ENCODE measurements at regions not wholly inside any gene's neighbourhood (a gene's known extent, or its start where the extent isn't known, plus 50 kb on each side); places are given as distances from the start of the nearest gene placed in this dataset.
"Not testable (repeated sequence)": the region's sequence is repeated elsewhere in the genome, so short reads cannot be mapped to it uniquely, and the experiment has no call there.

- DNase-seq, result no peak
These were observed 284.6 kb downstream of the BCAT1 start for GRCh38 chr12:24664161-24664880.

GRCh38 chr12:24661657-24662096, 287.2 kb downstream of the BCAT1 start:
- no peak for DNase-seq

DNA sequence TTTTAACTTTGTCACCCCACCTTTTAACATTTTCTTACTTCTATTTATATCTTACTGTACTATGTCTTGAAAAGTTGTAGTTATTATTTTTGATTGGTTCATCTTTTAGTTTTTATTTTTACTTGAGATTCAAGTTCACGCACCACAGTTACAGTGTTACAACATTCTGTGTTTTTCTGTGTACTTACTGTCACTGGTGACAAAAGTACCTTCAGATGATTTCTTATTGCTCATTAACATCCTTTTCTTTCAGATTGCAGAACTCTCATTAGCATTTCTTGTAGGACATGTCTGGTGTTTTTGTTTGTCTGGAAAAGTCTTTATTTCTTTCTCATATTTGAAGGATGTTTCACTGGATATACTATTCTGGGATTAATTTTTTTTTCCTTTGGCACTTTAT, 289.9 kb downstream of the BCAT1 start:
- no peak for DNase-seq

- not testable (repeated sequence) for DNase-seq
These were observed 294.6 kb downstream of the BCAT1 start for GRCh38 chr12:24654344-24654743.

- DNase-seq, result no peak
These were observed 299.3 kb downstream of the BCAT1 start for GRCh38 chr12:24649634-24650033.

- no peak for DNase-seq
These were observed 299.7 kb downstream of the BCAT1 start for GRCh38 chr12:24649209-24649608.

DNA sequence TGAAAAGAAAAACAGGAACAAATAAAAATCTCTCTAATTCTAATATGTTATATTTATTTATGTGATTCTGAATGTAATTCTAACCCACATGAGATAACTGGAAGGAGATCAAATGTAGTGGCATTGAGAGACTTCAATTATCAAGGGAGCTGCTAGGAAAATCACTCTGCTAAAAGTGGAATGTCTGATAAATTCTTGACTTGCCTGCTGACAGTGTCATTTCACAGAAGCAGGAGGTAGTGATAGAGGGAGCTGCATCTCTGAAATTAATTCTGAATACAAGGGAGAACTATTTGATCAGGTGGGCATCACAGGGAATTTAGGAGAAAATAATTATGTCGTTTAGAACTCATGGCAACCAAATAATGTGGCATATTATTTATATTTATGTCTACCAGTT, 303.6 kb downstream of the BCAT1 start:
- DNase-seq, result no peak

GRCh38 chr12:24643120-24644119, 305.5 kb downstream of the BCAT1 start:
- DNase-seq, result no peak

DNA sequence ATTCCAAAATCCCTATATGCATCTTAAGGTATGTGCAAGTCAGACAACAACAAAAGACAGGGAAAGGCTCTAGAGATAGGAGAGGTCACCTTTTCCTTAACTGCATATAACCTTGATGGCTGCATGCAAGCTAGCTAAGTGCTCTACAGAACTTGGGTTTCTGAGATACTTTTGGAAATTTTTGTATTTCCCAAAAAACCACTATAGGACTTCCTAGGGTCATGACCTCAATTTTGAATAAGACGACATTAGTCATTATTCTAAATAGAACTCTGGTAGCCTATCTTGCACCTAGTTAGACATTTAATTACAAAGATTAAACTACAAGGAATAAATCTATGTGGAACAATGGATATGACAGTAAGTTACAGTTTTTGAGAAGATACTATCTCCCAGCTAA, 309.3 kb downstream of the BCAT1 start:
- no peak for DNase-seq

DNA sequence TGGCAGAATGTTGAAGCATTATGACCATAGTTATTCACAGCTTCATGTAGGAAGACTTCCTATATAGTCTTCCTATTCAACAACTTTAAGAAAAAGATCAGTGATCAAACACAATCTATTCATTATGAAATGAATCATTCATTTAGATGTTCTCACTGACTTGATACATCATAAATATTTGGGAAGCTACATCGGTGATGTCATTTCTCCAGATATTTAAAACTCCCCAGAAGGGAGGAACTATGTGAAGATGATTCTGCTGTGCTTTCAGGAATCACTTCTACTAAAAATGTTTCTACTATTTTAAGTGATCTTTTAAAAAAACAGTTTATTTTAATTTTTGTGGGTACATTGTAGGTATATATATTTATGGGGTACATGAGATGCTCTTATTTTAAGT, 316.4 kb downstream of the BCAT1 start:
- no peak for DNase-seq

GRCh38 chr12:24631676-24632426, 317.1 kb downstream of the BCAT1 start:
- DNase-seq, result no peak

DNA sequence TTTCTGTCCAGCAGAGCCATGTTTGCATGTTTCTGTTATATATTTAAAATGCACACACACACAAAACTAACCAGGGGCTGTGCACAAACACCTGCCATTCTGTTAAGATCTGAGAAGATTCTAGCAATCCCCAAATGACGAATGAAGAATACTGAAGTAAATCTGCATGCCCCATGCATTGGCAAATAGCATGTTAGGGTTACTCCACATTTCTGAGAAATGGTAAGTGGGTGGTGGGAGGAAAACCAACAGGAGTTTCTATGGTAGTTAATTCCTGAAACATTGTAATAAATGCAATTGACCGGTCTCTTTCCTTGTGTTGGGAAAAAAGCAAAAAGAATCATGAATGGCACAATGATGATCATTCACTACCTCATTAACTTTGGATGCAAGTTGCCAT, 318.0 kb downstream of the BCAT1 start:
- DNase-seq, result no peak

DNA sequence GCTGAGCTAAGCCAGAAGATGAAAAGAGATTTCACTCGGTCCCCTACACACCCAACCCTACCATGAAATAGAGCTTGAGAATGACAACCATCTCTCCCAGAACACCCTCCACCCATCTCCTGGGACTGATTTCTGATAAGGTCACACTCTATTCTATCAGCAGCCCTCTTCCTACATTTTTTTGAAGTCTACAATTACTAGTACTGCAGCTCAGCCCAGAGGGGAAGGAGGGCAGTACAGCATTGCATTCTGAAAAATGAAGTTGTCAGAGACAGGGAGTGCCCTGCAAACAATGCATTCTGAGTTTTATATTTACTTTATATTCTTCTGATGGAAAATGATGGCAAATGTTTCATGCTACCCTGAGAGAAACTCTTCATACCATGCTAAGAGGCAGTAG, 318.5 kb downstream of the BCAT1 start:
- no peak for DNase-seq

DNA sequence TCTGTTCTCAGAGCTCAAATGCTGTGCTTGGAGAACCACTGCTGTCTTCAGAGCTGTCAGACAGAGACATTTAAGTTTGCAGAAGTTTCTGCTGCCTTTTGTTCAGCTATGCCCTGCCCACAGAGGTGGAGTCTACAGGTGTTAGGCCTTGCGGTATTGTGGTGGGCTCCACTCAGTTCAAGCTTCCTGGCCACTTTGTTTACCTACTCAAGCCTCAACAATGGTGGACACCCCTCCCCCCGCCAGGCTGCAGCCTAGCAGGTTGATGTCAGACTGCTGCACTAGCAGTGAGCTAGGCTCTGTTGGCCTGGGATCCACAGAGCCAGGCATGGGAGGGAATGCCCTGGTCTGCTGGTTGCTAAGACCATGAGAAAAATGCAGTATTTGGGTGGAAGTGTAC, 323.8 kb downstream of the BCAT1 start:
- no peak for DNase-seq

- DNase-seq, result not testable (repeated sequence)
These were observed 328.9 kb downstream of the BCAT1 start for GRCh38 chr12:24619954-24620353.

- no peak for DNase-seq
These were observed 331.4 kb downstream of the BCAT1 start for GRCh38 chr12:24617471-24617870.

- no peak for DNase-seq
These were observed 332.9 kb downstream of the BCAT1 start for GRCh38 chr12:24615967-24616411.

GRCh38 chr12:24608637-24609285, 340.1 kb downstream of the BCAT1 start:
- no peak for DNase-seq

DNA sequence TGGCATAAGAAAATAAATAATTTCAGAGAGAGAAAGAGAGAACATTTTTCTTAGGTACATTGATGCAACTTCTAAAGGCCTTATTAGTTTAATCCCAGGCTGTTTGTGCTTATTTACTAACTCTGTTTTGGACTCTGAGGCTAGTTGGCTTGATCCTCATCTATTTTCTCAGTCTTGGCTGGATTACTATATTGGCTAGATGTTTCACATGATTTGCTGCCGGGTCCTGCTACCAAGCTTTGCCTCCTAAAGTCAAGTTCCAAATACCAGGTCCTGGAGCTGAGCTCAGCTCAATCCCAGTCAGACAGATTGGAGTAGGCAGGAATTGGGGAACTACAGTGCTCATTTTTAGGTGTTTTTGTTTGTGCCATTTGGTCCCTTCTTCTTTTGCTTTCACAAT, 340.8 kb downstream of the BCAT1 start:
- no peak for DNase-seq

- no peak for DNase-seq
These were observed 343.0 kb downstream of the BCAT1 start for GRCh38 chr12:24605916-24606315.

- DNase-seq, result no peak
These were observed 343.4 kb downstream of the BCAT1 start for GRCh38 chr12:24605466-24605865.

DNA sequence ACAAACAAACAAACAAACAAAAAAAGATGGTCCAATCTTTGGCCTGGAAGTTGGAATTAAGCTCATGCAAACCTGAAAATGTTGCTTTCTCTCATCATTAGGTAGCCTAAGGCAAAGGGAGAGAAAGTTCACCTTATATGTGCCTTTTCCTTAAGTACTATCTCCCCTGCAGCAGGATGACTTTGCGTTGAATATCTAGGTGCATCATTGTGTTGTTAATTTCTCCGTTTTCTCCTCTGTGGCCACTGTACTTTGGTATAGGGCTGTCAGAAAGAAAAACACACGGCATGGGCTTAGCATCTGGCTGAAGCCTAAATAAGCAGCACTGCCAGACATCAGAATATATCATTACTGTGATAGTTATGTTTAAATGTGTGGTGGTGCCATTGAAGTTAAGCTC, 345.5 kb downstream of the BCAT1 start:
- DNase-seq, result no peak

DNA sequence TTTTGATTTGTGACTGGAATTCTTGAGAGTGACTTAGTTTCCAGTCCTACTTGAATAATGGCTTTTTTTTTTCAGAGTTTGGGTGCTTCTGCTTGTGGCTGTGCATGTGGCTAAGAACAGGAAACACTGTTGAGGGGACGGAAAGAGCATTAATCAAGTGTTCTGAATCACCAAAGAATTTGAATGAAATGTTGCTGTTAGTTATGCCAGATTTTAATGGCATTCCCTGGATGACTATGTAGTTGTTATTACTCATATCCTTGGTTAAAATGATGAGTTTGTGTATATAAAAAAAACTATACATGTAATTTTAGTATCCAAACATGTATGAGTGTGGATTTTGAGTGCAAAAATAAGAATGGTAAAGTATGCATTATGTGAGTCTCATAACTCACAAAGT, 347.9 kb downstream of the BCAT1 start:
- no peak for DNase-seq
